GM18505 (cell line): ENCODE measurements at regions not wholly inside any gene's neighbourhood (a gene's known extent, or its start where the extent isn't known, plus 50 kb on each side); places are given as distances from the start of the nearest gene placed in this dataset.
"Not testable (repeated sequence)": the region's sequence is repeated elsewhere in the genome, so short reads cannot be mapped to it uniquely, and the experiment has no call there.

Experiments
- ATAC-seq: cut with Tn5 transposase; IDR thresholded peaks from one replicate; pipeline ENCODE4 v1.9.1; 2021; ENCODE audit not compliant: unreplicated experiment
- POLR2A ChIP-seq: IDR thresholded peaks from 4 replicates; pipeline ENCODE4 v1.6.1; 2011; ENCODE audit warnings: borderline replicate concordance; ENCODE audit not compliant: insufficient read depth, insufficient read length; ENCODE audit errors: extremely low read depth

DNA sequence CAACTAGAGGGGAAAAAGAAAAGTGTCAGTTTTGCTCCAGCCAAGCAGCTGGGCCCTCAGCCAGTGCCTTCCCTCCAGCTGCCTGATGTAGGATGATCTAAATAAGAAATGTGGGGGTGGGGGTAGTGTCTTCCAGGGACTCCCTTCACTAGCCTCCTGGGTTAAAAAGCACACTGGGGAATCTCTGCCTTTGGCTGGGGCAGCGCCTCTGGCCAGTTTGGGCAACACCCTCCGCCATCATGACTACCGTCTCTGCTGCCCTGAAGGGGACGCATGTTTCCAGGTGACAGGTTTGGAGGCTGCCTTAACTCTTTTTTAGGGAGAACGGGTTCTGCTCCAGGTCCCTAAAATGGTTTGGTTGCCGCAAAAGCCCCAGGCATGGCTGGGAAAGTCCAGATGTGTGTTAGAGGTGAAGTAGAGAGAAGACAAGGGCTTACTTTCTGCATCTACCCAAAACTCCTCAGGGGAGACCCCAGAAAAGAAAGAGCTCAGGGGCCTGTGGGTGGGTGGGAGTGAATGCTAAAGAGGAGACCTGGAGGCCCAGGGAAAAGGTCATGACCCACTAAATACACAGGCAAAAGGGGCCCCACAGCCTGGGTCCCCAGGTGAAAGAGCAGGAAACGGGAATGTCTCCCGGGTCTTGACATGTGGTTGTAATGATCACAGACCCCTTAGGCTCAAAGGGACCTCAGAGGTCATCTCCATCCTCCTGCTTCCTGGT lies 132.8 kb upstream of the CCND2 start:
- no peak for ATAC-seq
- no peak for TF ChIP-seq POLR2A

DNA sequence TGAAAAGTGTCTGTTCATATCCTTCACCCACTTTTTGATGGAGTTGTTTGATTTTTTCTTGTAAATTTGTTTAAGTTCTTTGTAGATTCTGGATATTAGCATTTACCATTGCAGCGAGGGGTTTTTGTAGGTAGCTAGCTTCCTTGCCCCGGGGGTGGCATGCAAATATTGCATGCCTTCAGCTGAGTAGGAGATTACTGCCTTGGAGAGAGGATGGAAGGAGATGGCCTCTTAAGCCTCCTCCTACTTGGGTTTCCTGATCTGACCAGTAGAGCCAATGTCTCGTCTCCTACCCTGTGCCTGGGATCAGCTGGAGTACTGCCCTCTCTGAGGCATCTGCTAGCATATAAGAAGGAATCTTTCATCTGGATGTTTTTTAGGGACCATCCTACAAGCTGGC lies 134.4 kb upstream of the CCND2 start:
- ATAC-seq, result no peak
- no peak for TF ChIP-seq POLR2A

DNA sequence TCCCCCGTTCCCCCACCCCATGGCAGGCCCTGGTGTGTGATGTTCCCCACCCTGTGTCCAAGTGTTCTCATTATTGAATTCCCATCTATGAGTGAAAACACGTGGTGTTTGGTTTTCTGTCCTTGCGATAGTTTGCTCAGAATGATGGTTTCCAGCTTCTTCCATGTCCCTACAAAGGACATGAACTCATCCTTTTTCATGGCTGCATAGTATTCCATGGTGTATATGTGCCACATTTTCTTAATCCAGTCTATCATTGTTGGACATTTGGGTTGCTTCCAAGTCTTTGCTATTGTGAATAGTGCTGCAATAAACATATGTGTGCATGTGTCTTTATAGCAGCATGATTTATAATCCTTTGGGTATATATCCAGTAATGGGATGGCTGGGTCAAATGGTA lies 135.0 kb upstream of the CCND2 start:
- not testable (repeated sequence) for ATAC-seq

DNA sequence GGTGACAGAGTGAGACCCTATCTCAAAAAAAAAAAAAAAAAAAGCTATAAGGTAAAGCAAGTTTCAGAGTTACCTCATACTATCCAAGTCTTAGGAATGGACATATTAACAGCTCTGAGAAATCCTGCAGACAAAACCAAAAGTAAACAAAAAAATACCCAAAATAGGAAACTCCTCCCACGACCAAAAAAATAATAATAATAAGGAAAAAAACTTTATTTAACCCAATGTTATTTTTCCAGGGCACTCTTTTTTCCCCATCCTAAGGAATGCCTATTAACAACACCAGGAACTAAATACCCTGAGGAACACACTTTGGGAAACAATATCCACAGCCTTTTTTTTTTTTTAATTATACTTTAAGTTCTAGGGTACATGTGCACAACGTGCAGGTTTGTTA lies 135.5 kb upstream of the CCND2 start:
- no peak for TF ChIP-seq POLR2A
- no peak for ATAC-seq

DNA sequence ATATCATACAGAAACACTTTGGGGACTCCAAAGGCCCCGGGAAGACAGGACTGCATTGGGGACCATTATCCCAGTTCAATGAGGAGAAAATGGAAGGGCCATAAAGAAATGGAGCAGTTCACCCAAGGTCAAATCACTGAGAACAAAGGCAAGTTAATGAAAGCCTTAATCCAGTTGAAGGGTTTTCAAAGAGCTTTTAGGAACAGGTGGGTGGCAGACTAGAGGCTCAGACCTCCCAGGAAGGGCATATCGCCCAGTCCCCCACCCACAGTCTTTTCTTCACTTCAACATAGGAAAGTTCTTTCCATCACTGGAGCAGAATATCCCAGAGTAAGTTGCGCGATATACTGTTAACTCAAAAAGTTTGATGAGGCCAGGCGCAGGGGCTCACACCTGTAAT lies 136.1 kb upstream of the CCND2 start:
- no peak for ATAC-seq
- TF ChIP-seq POLR2A, result no peak

DNA sequence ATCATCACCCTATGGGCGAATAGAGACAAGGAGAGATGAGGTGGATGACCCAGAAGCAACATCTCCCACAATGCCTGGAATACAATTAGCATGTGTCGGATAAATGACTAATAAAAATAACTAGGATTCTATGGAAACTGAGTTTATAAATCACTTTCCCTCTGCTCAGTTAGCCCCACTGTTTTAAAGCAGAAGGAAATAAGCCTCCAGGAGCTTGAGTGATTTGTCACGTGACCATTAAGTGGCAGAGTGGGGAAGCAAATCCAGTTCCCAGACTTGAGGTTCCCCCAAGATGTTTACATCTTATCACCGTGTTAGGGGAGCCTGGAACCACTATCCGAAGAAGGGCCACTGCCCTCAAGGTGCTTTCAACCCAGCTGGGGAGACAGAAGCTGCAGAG lies 136.5 kb upstream of the CCND2 start:
- no peak for ATAC-seq
- no peak for TF ChIP-seq POLR2A

DNA sequence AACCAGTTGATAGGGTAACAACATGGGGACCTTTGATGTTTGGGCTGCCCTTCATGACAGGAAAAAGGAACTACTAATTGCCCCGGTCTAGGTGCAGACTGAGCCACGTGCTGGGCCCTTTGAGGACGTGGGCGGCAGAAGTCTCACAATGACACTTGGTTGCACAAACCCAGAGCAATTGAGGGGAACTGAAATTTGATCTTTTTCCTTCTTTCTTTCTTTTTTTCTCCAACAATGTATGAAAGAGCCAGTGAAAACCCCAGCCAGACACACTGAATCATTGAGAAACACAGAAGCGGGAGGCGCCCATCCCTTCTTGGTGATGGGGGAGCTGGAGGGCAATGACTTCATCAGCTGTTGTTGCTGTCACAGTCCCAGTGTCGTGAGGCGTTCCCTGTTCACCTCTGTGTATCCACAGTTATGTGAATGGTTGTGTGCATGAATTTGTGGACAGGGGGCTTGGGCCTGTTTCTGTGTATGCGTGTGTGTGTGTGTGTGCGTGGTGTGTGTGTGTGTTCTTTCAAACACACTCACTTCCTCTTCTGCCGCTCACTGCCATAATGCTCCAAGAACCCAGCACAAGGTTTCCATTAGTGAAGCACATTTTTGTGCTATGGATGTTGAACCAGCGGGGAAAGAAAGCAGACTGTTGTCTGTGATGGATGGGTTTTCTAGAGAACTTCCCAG lies 137.5 kb upstream of the CCND2 start:
- peak; percentile 72 for ATAC-seq
- TF ChIP-seq POLR2A, result peak; percentile 31

DNA sequence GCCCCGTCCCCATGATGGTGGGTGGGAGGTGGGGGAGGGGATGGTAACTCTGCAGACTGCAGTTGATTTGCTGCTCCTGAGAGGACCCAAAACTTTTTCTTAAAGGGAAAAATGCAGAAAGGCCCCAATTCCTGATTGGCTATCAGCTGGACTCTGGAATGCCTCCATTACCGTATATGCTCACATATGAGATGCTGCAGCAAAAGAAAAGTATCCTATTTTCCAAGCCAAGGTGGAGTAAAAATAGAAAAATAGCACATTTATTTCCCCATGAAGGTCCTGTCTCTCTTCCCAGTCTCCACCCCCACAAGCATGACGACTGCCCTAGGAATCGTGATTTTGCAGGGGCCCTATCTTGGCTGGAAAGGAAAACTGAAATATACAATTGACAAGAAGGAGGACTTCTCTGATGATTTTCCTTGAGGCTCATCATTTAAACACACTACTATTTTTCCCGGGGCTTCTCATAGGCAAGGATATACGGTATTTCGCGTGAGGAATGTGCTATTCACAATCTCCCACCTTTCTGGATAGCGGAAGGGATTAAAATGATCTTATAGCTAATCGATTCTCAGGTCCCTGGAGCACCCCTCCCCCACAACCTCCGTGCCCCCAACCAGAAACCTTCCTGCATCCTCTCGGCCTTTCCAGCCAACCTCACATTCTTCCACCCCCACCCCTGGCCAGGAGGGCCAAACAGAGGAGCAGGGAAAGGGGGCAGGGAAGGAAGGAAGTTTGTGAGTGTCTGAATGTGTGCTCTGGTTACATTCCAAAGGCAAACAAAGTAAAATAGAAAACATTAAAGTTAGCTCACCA lies 138.9 kb upstream of the CCND2 start:
- TF ChIP-seq POLR2A, result no peak
- ATAC-seq, result no peak

DNA sequence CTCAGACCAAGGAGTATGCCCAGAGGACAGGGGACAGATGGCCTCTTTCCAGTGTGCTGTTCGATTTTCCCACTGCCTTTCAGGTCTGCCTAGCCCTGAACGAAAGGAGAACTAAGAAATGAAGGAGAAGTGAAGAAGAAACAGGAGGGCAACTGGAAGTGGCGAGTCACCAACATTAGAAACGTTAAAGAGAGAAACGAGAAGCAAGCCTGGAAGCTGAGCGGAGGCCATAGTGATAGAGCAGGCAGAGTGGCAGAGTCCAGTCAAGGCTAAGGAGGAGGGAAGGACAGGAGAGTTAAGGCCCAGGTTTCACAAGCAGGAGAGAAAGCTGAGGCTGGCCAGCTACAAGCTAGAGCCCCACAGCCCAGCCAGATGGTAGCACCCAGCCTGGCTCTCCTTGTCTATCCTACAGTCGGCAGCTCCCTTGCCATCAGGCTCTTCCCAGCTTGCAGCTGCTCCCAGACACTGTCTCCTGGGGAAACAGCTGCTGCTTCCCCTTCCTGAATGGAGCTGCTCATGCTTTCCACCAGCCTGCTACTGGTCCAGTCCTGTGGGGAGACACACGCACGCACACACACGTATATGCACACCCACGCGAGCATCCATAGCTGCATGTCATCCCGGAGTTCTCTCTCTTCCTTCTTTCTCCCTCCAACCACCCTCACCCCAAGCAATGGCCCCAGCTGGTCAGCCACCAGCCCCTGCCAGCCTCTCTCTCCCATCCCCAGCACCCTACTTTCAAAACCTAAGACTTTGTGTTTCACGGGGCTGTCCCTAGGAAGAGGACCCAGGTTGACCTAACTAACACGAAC lies 139.7 kb upstream of the CCND2 start:
- no peak for TF ChIP-seq POLR2A
- no peak for ATAC-seq

DNA sequence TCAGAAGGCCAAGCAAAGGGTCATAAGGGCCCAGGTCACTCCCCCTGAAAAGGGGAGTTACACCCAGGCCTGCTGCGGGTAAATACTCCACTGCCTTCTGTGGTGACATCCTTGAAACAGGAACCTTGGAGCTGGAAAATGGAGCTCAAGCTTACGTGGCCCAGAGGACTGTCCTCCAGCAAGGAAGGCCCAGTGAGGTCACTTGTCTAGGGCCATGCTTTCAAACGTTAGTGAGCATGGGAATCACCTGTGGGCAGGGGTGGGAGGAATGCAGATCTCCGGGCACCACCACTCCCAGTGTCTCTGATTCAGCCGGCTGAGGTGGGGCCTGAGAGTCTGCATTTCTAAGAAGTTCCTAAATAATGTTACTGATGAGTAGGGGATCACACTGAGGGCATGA lies 140.5 kb upstream of the CCND2 start:
- TF ChIP-seq POLR2A, result no peak
- ATAC-seq, result no peak

DNA sequence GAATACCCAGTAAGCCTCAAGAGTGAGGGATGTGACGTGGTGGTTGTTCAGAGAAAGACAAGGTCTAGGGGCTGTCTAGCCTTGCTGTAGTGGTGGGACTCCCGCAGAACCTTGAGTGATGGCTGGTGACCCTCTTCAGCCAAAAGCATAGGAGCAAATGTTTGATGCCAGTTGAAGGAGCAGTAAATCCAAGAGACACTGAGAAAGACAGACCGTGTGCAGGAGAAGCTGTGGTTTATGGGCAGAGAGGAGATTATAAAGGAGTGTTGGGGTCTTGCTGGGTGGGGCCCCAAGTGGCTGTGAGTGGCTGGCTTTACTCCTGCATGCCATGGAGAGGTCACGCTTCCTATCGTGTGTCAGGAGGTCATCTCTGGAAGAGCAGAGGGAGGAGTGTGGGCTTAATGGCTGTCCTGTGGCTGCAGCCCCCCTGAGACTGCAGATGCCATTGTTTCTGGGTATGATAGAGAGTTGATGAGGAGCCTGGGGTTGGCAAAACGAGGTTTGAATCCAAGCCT lies 152.0 kb upstream of the CCND2 start:
- ATAC-seq, result no peak
- TF ChIP-seq POLR2A, result no peak

DNA sequence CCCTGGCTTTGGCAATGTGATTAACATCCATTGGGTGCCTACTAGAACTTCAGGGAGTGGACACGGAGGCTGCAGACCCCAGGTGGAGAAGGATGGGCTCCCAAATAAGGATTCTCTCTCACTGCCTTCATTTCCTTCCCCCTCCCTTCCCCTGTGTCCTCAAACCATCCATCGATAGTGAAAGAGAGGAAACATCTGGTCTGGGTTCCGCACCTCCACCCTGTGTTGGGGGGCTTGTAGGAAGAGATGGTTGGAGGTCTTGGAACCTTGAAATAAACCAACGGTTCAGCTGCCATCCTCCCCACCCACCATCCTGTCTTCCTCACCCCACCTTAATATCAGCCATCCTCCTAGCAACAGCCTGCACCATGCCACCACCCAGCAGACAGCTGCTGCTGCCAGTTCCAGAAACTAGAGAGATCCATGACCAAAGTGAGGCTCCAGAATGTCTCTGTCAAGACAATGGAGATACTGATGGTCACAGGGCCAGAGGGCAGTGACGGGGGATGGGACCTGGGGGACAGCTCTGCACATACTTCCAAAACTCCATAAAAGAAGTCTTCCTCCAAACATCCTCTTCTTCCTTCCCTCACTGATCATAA lies 153.1 kb upstream of the CCND2 start:
- TF ChIP-seq POLR2A, result no peak
- no peak for ATAC-seq
